BJ (cell line): ENCODE measurements at regions not wholly inside any gene's neighbourhood (a gene's known extent, or its start where the extent isn't known, plus 50 kb on each side); places are given as distances from the start of the nearest gene placed in this dataset.

ENCODE experiments used
- CTCF ChIA-PET: fragments of 350-600 bp; formaldehyde crosslinking; extraction: SDS; loops from one replicate; lab custom pipeline; 2021; ENCODE audit warnings: antibody characterized with exemption, inconsistent platforms; lab: Yijun Ruan, JAX
- POLR2A ChIA-PET: fragments of 300-600 bp; sonication (Branson Sonifier 250); formaldehyde crosslinking; extraction: SDS; loops from one replicate; lab custom pipeline; 2021; ENCODE audit warnings: antibody characterized with exemption; lab: Charles Lee
- DNase-seq: peaks from one replicate; pipeline ENCODE4 v3.0.0-alpha.2; 2011; ENCODE audit warnings: low read depth
- H3K27me3 ChIP-seq: 2 replicates; pipeline ENCODE4 v1.6.0; 2011; ENCODE audit warnings: low read length; ENCODE audit not compliant: control insufficient read depth, insufficient read depth
- H3K36me3 ChIP-seq: 2 replicates; pipeline ENCODE4 v1.5.1; 2011; ENCODE audit warnings: low read length; ENCODE audit not compliant: control insufficient read depth, insufficient read depth
- H3K4me3 ChIP-seq: 2 replicates; pipeline ENCODE4 v1.5.1; 2011; ENCODE audit warnings: low read depth, mild to moderate bottlenecking, control low read depth, low read length
- CTCF ChIP-seq: IDR thresholded peaks from 2 replicates; pipeline ENCODE4 v1.5.1; 2011; ENCODE audit warnings: low read depth, mild to moderate bottlenecking, control low read depth, inconsistent platforms, low read length, moderate library complexity; ENCODE audit not compliant: insufficient read depth

- CTCF ChIA-PET: no interaction called here
- H3K27me3 ChIP-seq: no peaks in the 10 kb centered on the region
- H3K36me3 ChIP-seq: no peaks in the 10 kb centered on the region
- TF ChIP-seq CTCF: no peak
- H3K4me3 ChIP-seq: no peak overlapping the region
- POLR2A ChIA-PET: no interaction called here
- DNase-seq: no peak
These were observed 216.8 kb downstream of the CTH start for GRCh38 chr1:70627910-70628309.

DNA sequence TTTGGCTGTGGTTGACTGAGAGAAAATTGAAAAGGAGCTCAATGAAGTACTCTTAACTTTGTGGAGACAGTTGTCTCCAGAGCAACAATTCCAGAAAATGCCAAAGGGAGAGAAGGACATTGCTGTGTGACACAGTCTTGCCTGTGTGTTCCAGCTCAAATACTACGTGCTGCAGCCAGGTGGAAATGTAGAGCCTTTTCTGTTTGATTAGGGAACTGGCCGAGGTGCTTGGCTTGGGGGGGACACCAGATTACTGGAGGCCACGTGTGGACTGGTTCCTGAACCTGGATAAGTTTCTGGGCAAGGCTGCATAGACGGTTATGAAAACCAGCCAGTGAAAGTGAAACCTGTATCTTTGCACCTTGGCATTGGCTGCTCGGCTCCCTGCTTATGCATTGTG, 217.9 kb downstream of the CTH start:
- no peak overlapping the region for H3K4me3 ChIP-seq
- no peak for DNase-seq
- no peak for TF ChIP-seq CTCF
- H3K27me3 ChIP-seq: no peaks in the 10 kb centered on the region
- CTCF ChIA-PET: no interaction called here
- H3K36me3 ChIP-seq: no peaks in the 10 kb centered on the region
- POLR2A ChIA-PET: no interaction called here

- POLR2A ChIA-PET: no interaction called here
These were observed 221.9 kb downstream of the CTH start for GRCh38 chr1:70633004-70633403.

DNA sequence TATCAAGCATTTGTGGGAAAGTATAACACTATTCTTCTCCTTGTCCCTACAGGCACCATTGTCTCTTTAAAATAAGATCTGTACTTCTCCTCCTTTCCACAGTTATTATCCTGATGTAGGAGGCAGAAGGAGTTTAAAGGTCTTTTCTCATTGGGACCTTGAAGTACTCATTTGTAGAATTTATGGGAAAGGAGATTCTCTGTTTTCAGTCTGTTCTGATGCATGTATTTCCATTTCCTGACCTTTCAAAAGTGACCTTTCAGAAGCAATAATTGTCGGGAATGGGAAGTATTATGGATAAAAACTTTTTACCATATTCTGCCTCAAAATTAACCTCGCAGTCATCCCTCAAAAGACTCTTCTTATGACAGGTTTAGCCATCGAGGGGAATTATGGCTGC, 224.8 kb downstream of the CTH start:
- no peak overlapping the region for H3K4me3 ChIP-seq
- H3K27me3 ChIP-seq: no peaks in the 10 kb centered on the region
- no peak for DNase-seq
- TF ChIP-seq CTCF: no peak
- H3K36me3 ChIP-seq: no peaks in the 10 kb centered on the region
- POLR2A ChIA-PET: no interaction called here
- CTCF ChIA-PET: interaction anchor here (1.0 kb wide), 1 partner anchor 50 kb away, joined by 3 read pairs; no protein-coding TSS in a partner anchor

More at GRCh38 chr1:70633004-70633403, 221.9 kb downstream of the CTH start:
- TF ChIP-seq CTCF: no peak
- Histone ChIP-seq H3K4me3 (no peak overlapping the region), H3K27me3 (no peaks in the 10 kb centered on the region), H3K36me3 (no peaks in the 10 kb centered on the region)
- CTCF ChIA-PET: no interaction called here
- no peak for DNase-seq

- H3K27me3 ChIP-seq: no peaks in the 10 kb centered on the region
- H3K36me3 ChIP-seq: no peaks in the 10 kb centered on the region
- ChIA-PET POLR2A (no interaction called here), CTCF (no interaction called here)
- no peak overlapping the region for H3K4me3 ChIP-seq
- TF ChIP-seq CTCF: no peak
- DNase-seq: no peak
These were observed 230.8 kb downstream of the CTH start for GRCh38 chr1:70641868-70642267.
